WI38 (cell line): ENCODE measurements at regions not wholly inside any gene's neighbourhood (a gene's known extent, or its start where the extent isn't known, plus 50 kb on each side); places are given as distances from the start of the nearest gene placed in this dataset.

Experiments used
- H3K4me3 ChIP-seq: 2 replicates; pipeline ENCODE4 v1.5.1; 2011; ENCODE audit warnings: low read depth, mild to moderate bottlenecking, control low read depth, low read length
- CTCF ChIP-seq: IDR thresholded peaks from 2 replicates; pipeline ENCODE4 v1.5.1; 2012; ENCODE audit warnings: low read depth, mild to moderate bottlenecking, control low read depth, low read length

GRCh38 chr17:72308744-72309385 lies 188.0 kb downstream of the SOX9 start:
- no peak for TF ChIP-seq CTCF
- H3K4me3 ChIP-seq = no peak overlapping the region

- H3K4me3 ChIP-seq = no peak overlapping the region
- TF ChIP-seq CTCF = no peak
These were observed 190.2 kb downstream of the SOX9 start for GRCh38 chr17:72311004-72311403.

GRCh38 chr17:72315122-72315913 lies 194.5 kb downstream of the SOX9 start:
- no peak for TF ChIP-seq CTCF
- no peak overlapping the region for H3K4me3 ChIP-seq

- no peak overlapping the region for H3K4me3 ChIP-seq
- TF ChIP-seq CTCF = no peak
These were observed 197.3 kb downstream of the SOX9 start for GRCh38 chr17:72318131-72318530.

GRCh38 chr17:72321896-72322295 lies 201.1 kb downstream of the SOX9 start:
- H3K4me3 ChIP-seq = no peak overlapping the region
- TF ChIP-seq CTCF = no peak

GRCh38 chr17:72332367-72332766 lies 211.5 kb downstream of the SOX9 start:
- H3K4me3 ChIP-seq = no peak overlapping the region
- no peak for TF ChIP-seq CTCF

- no peak for TF ChIP-seq CTCF
- H3K4me3 ChIP-seq = no peak overlapping the region
These were observed 212.8 kb downstream of the SOX9 start for GRCh38 chr17:72333570-72333969.
